ENCODE measurements at regions not wholly inside any gene's neighbourhood (a gene's known extent, or its start where the extent isn't known, plus 50 kb on each side); places are given as distances from the start of the nearest gene placed in this dataset.

- H3K27ac Mint-ChIP-seq (ENCODE audit: unreplicated experiment), result no peak overlapping the region
These were observed 420.7 kb upstream of the SLC8A1 start for GRCh38 chr2:40872580-40872979.

DNA sequence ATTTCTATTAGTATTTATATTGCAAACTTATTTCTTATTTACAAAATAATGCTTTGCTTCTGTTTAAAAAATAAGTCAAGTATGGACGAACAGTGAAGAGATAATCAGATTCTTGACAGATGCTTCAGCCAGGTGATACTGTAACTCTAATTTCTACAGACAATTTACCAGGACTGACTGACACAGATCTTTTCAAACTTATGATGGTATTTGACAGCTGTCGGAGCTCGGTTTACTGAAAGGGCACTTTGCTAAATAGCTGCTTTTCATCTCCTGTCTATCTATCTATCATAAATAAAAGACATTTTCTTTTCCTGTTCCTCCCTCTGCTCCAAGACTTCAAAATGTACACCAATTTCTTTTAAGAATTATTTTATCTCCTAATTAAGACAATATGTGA, 422.5 kb upstream of the SLC8A1 start:
- Mint-ChIP-seq H3K9me3 (ENCODE audit: unreplicated experiment) (no peaks in the 10 kb centered on the region), H3K27ac (ENCODE audit: unreplicated experiment) (no peak overlapping the region), H3K36me3 (ENCODE audit: insufficient read depth, unreplicated experiment) (no peaks in the 10 kb centered on the region), H3K4me1 (ENCODE audit: low read depth, unreplicated experiment) (no peaks in the 10 kb centered on the region), H3K4me3 (ENCODE audit: unreplicated experiment) (no peak overlapping the region), H3K27me3 (ENCODE audit: insufficient read depth, unreplicated experiment) (no peaks in the 10 kb centered on the region)
- Histone ChIP-seq H3K4me3 (ENCODE audit: low read depth, low read length) (no peak overlapping the region), H3K9me3 (no peaks in the 10 kb centered on the region), H3K27me3 (replicated peaks; ENCODE audit: control insufficient read depth, insufficient read depth, low read length) (no peaks in the 10 kb centered on the region), H3K36me3 (ENCODE audit: control insufficient read depth, insufficient read depth, low read length) (no peaks in the 10 kb centered on the region), H3K4me1 (no peaks in the 10 kb centered on the region)
- no peak for DNase-seq
- CTCF ChIA-PET, result no interaction called here
- POLR2A ChIA-PET, result no interaction called here
- intact Hi-C loops (cut with micrococcal nuclease; ENCODE audit: unreplicated experiment), result no loop called here
- BruUV-seq (replicated peaks), result no TSS peak
- no peak for TF ChIP-seq CTCF (IDR thresholded peaks at IDR 0.05; ENCODE audit: insufficient read depth in 1 of 2, low read depth in 1 of 2, low read length in 1 of 2, severe bottlenecking in 1 of 2, unreplicated experiment in 1 of 2)

More at GRCh38 chr2:40872580-40872979, 420.7 kb upstream of the SLC8A1 start:
- no peaks in the 10 kb centered on the region for H3K27me3 ChIP-seq (replicated peaks; ENCODE audit: control insufficient read depth, insufficient read depth, low read length)
- CTCF ChIA-PET, result no interaction called here
- Mint-ChIP-seq H3K27me3 (ENCODE audit: insufficient read depth, unreplicated experiment) (no peaks in the 10 kb centered on the region), H3K36me3 (ENCODE audit: insufficient read depth, unreplicated experiment) (no peaks in the 10 kb centered on the region), H3K4me1 (ENCODE audit: low read depth, unreplicated experiment) (no peaks in the 10 kb centered on the region), H3K9me3 (ENCODE audit: unreplicated experiment) (no peaks in the 10 kb centered on the region), H3K4me3 (ENCODE audit: unreplicated experiment) (no peak overlapping the region)
- no peaks in the 10 kb centered on the region for H3K4me1 ChIP-seq
- intact Hi-C loops (cut with micrococcal nuclease; ENCODE audit: unreplicated experiment), result no loop called here
- POLR2A ChIA-PET, result no interaction called here
- H3K4me3 ChIP-seq (ENCODE audit: low read depth, low read length), result no peak overlapping the region
- no peaks in the 10 kb centered on the region for H3K9me3 ChIP-seq
- TF ChIP-seq CTCF (IDR thresholded peaks at IDR 0.05; ENCODE audit: insufficient read depth in 1 of 2, low read depth in 1 of 2, low read length in 1 of 2, severe bottlenecking in 1 of 2, unreplicated experiment in 1 of 2), result no peak
- DNase-seq, result no peak
- no peaks in the 10 kb centered on the region for H3K36me3 ChIP-seq (ENCODE audit: control insufficient read depth, insufficient read depth, low read length)
- no TSS peak for BruUV-seq (replicated peaks)

- H3K27ac Mint-ChIP-seq (ENCODE audit: unreplicated experiment), result no peak overlapping the region
- intact Hi-C loops (cut with micrococcal nuclease; ENCODE audit: unreplicated experiment), result no loop called here
- Histone ChIP-seq H3K36me3 (ENCODE audit: control insufficient read depth, insufficient read depth, low read length) (no peaks in the 10 kb centered on the region), H3K27me3 (replicated peaks; ENCODE audit: control insufficient read depth, insufficient read depth, low read length) (no peaks in the 10 kb centered on the region), H3K4me1 (no peaks in the 10 kb centered on the region), H3K9me3 (no peaks in the 10 kb centered on the region), H3K4me3 (ENCODE audit: low read depth, low read length) (no peak overlapping the region)
- ChIA-PET POLR2A (no interaction called here), CTCF (no interaction called here)
- H3K27me3 Mint-ChIP-seq (ENCODE audit: insufficient read depth, unreplicated experiment), result no peaks in the 10 kb centered on the region
- H3K36me3 Mint-ChIP-seq (ENCODE audit: insufficient read depth, unreplicated experiment), result no peaks in the 10 kb centered on the region
- no peak for TF ChIP-seq CTCF (IDR thresholded peaks at IDR 0.05; ENCODE audit: insufficient read depth in 1 of 2, low read depth in 1 of 2, low read length in 1 of 2, severe bottlenecking in 1 of 2, unreplicated experiment in 1 of 2)
- no TSS peak for BruUV-seq (replicated peaks)
- H3K4me1 Mint-ChIP-seq (ENCODE audit: low read depth, unreplicated experiment), result no peaks in the 10 kb centered on the region
- no peak for DNase-seq
- H3K4me3 Mint-ChIP-seq (ENCODE audit: unreplicated experiment), result no peak overlapping the region
- H3K9me3 Mint-ChIP-seq (ENCODE audit: unreplicated experiment), result no peaks in the 10 kb centered on the region
These were observed 425.9 kb upstream of the SLC8A1 start for GRCh38 chr2:40877734-40878288.
